OCI-LY1 (cell line): ENCODE measurements at regions not wholly inside any gene's neighbourhood (a gene's known extent, or its start where the extent isn't known, plus 50 kb on each side); places are given as distances from the start of the nearest gene placed in this dataset.

ENCODE experiments used
- CTCF ChIP-seq: fragments of 200-600 bp; sonication (generic), shearing (Covaris generic); IDR thresholded peaks from 2 replicates; pipeline ENCODE4 v1.5.1; 2017; ENCODE audit warnings: mild to moderate bottlenecking, antibody characterized with exemption, low read length, moderate library complexity, mixed read lengths
- EZH2 ChIP-seq: fragments of 200-600 bp; sonication (generic), shearing (Covaris generic); IDR thresholded peaks from 2 replicates; pipeline ENCODE4 v1.8.0; 2017; ENCODE audit warnings: borderline replicate concordance, mixed run types, mild to moderate bottlenecking, antibody characterized with exemption, low read length, moderate library complexity, mixed read lengths

GRCh38 chr11:41720761-41721160, 261.3 kb upstream of the LRRC4C start:
- no peak for TF ChIP-seq CTCF
- no peak for TF ChIP-seq EZH2
